HG03159 (cell line): ENCODE measurements at regions not wholly inside any gene's neighbourhood (a gene's known extent, or its start where the extent isn't known, plus 50 kb on each side); places are given as distances from the start of the nearest gene placed in this dataset.

Experiments used
- ATAC-seq: cut with Tn5 transposase; IDR thresholded peaks from one replicate; pipeline ENCODE4 v1.9.1; 2021; ENCODE audit warnings: mild to moderate bottlenecking, moderate library complexity; ENCODE audit not compliant: unreplicated experiment

DNA sequence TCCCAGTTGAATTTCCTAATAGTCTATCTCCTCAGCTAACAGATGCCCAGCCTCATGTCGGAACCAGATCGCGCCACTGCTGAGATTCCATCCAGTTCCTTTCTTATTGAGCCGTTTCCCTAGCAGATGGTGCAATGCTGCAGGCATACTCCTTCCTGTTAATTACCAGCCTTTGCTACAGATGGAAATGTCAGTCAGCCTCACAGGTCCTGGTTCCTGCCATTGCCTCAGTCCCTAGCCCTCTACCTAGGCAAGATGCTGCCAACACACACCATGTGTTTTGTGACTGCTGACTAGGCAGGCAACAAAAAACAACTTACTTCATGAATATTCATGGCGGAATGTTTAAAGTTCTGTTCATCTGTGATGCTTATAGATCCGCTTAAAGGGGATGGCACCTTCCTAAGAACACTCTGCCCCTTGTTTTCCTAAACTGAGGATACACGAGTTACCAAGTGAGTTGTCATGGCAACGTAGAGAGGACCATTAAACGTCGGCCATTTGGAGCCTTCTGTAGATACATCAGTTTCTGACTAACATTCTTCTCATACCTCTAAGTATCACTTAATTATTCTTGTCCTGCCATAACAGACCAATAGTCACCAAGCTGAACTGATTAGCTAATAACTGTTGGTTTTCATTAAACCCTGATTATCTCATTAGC is 749.5 kb downstream of the RNF144A start:
- no peak for ATAC-seq

GRCh38 chr2:7667260-7667757 is 750.1 kb downstream of the RNF144A start:
- no peak for ATAC-seq

- no peak for ATAC-seq
Measured at GRCh38 chr2:7670905-7671641, 753.9 kb downstream of the RNF144A start.

DNA sequence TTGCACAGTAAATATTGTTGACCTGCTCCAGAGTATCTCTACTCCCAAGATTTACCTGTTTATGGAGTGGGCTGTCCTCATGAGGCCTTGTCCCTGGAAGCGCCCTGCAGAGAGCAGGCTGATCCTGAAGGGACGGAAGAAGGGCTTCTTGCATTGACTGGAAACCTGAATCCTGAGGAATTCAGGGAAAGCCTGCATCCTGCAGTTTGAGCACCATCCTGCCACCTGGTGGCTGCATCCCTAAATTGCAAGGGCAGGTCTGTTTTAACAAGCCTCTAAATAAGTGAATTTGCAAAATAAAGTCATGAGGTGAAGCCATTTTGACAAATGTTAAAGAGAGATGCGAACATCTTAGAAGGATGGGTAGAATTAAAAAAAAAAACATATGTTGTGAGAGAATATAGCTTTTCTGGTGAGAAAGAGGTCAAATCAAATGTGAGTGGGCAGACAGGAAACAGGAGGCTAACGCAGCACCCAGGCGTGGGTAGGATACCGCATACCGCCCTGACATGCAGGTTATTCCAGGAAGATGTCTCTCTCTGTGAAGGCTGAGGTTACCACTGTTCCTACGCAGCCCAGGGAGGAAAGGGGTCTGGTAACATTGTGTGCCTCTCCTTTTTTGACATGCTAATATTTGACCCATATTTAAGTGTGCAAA is 754.9 kb downstream of the RNF144A start:
- no peak for ATAC-seq

DNA sequence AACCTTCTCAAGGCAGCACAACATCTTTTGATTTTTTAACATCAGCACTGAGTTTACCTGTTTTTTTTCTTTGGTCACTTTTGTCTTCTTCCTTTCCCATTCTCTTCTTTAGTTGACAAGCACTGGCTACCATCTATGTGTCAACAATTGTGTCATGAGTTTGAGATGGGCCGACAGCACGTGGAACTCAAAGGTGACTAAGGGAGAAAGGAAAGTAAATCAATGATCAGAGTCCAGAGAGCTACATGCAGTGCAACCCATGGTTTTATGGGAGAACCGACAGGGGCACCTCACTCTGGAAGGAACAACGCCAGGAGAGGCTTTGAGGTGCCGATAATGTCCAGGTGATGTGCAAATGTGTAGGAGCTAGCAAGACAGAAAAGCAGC is 755.5 kb downstream of the RNF144A start:
- ATAC-seq = no peak

GRCh38 chr2:7673101-7673500 is 755.9 kb downstream of the RNF144A start:
- no peak for ATAC-seq

DNA sequence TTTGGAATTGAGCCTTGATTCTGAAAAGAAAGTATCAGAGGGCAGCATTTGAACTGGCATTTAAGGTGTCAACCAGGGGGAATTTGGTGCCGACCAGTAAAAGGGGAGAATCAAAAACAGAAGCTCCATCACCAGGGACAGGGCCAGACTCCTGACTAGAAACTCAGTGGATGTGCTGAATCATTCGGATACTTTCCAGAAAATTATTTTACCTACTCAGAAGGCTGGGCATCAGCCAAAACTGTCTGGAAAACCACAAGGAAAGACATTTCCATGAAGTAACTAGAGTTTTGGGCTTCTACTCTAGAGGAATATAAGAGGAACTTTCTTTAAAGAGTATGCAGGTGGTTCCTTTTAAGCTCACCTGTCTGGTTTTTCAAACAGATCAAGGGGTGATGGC is 756.6 kb downstream of the RNF144A start:
- no peak for ATAC-seq

GRCh38 chr2:7674606-7675005 is 757.4 kb downstream of the RNF144A start:
- ATAC-seq = no peak

DNA sequence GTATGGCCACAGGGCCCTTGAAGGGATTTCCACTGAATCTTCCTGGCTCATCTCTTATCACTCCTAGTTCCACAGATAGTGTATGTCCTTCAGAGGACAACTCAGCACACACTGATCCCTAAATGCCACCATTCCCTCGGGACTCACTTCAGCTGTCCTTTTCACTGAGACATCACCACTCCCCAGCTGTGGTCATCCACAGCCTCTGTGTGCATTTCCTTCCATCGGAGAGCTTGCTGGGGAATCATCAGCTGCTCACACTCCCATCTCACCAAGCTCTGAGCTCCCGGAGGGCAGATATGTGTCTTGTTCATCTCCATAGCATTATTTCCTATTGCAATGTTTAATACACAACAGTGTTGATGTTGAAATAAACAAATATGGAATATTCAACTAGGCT is 759.5 kb downstream of the RNF144A start:
- no peak for ATAC-seq

DNA sequence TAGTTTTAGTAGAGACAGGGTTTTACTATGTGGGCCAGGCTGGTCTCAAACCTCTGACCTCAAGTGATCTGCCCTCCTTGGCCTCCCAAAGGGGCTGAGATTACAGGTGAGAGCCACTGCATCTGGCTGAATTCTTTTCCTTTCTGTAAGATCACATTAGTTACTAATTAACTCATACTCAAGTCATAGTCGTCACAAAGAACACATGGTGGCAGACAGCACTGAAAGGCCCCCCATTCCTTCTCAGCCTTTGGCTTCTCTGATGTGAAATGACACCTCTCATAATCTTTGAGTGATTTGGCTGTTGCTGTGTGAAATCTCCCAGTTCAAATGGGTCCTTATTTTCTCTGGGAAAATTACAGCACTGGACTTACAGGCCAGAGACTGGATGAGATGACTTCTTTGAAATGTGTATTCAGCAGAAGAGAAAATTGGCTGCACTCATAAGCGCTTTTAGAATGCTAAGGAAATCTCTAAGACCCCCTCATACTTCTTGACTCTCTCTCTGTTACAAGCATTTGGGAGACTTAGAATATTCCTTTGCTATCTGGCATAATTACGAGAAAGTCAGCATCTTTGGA is 764.8 kb downstream of the RNF144A start:
- no peak for ATAC-seq

GRCh38 chr2:7683196-7683595 is 766.0 kb downstream of the RNF144A start:
- no peak for ATAC-seq

- ATAC-seq = no peak
Measured at GRCh38 chr2:7683708-7684107, 766.5 kb downstream of the RNF144A start.

GRCh38 chr2:7685342-7686015 is 768.3 kb downstream of the RNF144A start:
- ATAC-seq = no peak

GRCh38 chr2:7686016-7686385 is 768.8 kb downstream of the RNF144A start:
- ATAC-seq = no peak

DNA sequence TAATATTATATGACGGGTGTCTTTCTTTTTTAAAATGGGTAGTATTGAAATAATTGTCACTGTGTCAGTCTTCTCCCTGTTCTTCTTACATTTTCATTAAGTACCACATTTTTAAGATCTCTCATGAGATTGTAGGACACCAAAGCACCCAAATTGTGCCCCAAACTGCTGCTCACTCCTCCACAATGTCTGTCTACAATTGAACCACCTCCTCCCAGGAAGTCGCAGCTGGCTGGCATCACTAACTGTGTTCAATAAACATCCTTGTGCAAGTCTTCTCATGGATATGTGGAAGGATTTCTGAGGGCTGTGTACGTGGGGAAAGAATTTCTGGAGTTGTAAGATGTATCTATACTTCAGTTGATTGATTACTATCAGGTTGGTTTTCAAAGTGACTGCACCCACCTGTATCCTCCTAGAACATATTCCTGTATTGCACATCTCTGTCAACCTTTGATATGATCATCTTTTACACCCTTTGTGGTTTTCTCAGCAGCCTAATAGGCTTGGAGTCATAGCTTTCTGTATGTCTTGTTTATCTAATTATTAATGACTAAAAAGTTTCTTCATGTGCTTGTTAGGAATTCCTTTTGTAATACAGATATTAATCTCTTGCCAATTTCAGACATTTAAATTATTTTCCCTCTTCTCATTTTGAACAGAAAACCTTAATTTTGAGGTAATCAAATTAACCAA is 774.9 kb downstream of the RNF144A start:
- no peak for ATAC-seq

DNA sequence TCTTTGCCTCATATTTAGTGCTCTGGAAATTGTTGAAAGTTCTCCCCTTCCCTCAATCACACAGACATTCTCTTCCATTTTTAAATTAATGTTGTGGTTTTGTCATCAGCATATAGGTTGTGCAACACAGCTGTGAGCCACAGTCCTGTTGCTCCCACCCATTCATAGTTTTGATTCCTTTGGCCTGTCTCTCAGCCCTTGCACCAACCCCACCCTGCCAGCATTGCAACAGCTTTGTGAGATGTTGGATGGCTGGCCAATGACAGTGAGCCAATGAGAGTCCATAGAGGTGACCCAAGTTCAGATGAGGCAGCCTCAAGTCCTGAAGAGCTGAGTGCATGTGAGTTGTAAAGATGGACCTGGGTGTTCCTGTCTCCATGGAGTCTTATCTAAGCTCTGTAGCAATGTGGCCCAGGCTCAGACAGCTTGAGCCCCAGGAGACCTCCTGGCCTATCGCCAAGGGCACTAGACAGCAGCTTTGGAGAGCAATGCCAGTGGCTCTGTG is 775.5 kb downstream of the RNF144A start:
- ATAC-seq = no peak

DNA sequence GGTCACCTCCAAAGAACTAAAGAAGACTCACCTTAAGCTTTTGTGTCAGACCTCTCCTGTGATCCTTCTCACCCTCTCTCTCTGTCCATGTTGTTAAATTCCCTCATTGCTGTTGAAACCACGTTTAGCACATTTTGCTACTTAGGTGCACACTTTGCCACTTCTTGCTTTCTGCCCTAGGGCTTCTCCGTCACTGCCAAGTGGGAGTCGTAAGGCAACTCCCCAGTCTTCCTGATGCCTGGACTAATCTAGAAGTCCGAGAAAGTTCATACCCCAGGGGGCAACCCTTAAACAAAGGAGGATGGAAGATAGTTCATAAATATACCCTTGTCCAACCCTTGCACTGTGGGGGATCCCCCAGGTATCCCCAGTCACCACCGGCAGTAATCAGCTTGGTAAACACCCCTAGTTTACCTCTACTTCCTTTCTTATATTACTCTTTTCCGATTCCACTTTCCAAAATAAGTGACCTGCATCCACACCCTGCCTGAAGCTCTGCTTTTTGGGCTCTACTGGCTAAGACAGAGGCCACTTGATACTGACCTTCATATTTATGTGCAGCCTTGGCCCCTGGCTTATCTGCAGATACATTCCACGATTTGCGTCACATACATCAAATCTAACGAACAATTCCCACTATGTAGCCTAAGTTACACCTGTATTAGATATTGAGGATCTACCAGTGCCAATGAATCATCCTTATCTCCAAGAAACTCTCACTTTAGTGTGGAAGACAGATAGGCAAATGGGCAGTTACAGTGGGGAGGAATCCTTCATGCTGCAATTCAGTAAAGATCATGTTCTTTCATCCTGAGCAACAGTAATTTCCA is 776.2 kb downstream of the RNF144A start:
- no peak for ATAC-seq

DNA sequence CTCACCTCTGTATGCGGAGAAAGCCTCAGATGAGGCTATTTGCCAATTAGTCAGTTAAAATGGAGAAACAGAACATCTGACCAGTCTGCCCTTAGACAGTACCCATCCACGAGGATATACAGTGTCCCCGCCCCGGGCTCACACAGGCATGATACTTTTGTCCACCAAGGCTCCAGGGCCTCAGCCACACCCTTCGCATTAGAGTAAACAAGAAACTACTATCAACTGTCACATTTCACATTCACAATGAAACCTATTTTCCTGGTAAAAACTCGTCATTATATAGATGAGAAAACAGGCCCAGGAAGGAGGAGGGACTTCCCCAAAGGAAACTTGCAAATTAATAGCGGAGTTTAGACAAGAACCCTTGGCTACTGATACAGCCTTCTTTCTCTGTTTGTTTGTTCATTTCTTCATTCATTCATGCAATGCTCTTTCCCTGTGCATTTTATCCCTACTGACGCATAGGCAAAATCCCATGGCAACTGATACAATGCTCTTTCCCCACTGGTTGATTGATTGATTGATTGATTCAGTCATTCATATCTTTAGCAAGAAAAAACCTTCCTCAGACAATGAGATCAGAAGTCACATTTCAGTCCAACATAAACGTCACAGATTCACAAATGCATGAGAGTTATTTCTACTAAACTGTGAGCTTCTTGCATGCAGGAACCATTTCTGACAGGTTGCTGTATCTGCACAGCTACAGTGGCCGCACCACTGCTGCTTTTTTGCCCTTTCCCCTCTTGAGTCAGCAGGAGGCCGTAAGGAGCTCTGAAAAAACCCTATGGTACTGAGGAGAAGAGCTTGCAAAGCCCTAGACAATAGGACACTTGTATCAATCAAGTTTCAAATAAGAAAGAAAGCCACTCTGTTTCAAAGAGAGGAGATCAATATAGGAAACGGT is 777.1 kb downstream of the RNF144A start:
- ATAC-seq = no peak
